ENCODE measurements at regions not wholly inside any gene's neighbourhood (a gene's known extent, or its start where the extent isn't known, plus 50 kb on each side); places are given as distances from the start of the nearest gene placed in this dataset.
"Not testable (repeated sequence)": the region's sequence is repeated elsewhere in the genome, so short reads cannot be mapped to it uniquely, and the experiment has no call there.

DNA sequence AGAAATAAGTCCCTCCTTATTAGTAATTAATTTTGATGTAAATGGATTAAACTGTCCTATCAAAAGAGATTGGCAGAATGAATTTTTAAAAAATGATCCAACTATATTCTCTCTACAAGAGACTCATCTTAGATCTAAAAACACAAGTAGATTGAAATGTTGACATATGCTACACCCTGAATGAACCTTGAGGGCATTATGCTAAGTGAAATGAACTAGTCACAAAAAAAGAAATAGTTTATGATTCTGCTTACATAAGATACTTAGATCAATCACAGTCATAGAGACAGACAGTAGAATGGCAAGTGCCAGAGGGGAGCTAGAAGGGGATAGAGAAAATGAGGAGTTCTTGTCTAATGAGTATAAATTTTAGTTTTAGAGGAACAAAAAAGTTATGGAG, 849.8 kb downstream of the CDH11 start:
- ATAC-seq (replicated peaks) (no peak), DNase-seq (no peak)
- Mint-ChIP-seq H3K4me1 (no peaks in the 10 kb centered on the region), H3K4me3 (no peak overlapping the region), H3K27ac (no peak overlapping the region), H3K36me3 (no peaks in the 10 kb centered on the region), H3K9me3 (peaks cover 0 to 3% of the 10 kb centered on the region in 2 donors), H3K27me3 (no peaks in the 10 kb centered on the region)

DNA sequence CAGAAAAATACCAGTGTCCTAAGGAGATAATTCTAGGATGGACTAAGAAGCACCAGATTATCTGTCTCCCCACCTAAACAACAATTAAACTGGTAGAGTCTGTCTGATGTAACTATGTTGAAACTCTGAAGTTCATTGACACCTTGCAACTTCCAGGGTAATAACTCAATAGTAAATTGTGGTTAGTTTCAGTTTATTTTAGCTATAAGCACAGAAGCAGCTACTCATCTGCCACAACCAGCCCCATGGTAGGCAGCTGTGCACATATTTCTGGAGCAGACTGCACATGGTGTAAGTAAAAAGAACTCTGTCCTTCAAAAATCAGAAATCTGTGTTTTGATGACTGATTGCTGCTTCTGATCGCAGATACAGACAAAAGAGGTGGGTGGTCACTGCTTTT, 852.1 kb downstream of the CDH11 start:
- DNase-seq (no peak), ATAC-seq (replicated peaks) (no peak)
- Mint-ChIP-seq H3K4me3 (no peak overlapping the region), H3K9me3 (peaks cover 0 to 3% of the 10 kb centered on the region in 2 donors), H3K36me3 (no peaks in the 10 kb centered on the region), H3K27ac (no peak overlapping the region), H3K27me3 (no peaks in the 10 kb centered on the region), H3K4me1 (no peaks in the 10 kb centered on the region)

DNA sequence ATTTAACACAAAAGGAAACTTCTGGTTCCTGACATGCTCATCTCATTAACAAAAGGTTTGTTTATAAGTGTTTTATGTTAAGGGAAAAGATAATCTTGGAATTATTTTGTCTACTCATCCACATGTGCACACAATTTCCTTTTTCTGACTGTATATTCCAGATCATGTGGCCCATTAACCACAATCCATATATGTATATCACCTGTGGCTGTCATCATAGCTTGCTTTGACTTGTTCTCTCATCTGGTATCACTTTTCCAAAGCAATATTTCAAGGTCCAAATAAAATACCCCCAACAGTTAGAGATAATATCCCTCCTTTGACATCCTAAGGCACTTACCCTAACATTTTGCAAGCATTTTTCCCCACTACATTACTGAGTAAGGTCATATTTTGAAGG, 856.1 kb downstream of the CDH11 start:
- H3K4me1 Mint-ChIP-seq: no peaks in the 10 kb centered on the region
- H3K36me3 Mint-ChIP-seq: no peaks in the 10 kb centered on the region
- H3K27me3 Mint-ChIP-seq: no peaks in the 10 kb centered on the region
- DNase-seq (no peak), ATAC-seq (replicated peaks) (no peak)
- H3K9me3 Mint-ChIP-seq: peaks cover 3 to 5% of the 10 kb centered on the region in 2 donors
- H3K4me3 Mint-ChIP-seq: no peak overlapping the region
- H3K27ac Mint-ChIP-seq: no peak overlapping the region

DNA sequence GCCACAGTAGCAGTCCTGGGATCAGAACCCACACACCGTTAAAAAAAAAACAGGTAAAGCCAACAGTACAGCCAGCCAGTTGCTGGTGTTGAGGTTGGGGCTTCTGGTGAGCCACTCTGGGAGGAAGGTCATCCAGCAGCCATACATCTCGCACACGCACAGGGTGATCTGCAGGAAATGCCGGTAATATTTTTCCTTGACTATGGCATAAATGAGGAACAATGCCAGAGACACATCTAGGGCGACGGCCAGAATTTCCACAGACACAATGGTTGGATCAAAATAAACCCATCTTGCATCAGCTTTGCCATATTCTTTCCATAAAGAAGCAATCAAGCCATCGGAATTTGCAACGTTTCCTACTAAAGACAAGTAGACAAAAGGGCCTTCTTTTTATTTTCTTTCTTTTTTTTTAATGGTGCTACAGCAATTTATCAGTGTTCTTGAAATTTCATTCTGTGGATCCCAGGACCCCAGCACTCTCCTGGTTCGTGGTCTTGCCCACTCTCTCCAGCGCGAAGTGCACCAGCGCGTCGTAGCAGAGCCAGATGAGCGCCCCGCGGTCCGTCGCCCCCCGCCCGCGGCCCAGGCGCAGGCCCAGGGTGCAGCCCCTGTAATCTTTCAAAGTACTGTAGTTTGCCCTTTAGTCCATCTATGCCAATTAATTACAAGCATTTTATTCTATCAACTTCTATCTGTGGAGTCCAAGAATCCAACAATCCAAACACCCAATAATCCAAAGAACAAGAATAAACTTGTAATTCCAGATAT, 861.0 kb downstream of the CDH11 start:
- not testable (repeated sequence) for H3K4me3 Mint-ChIP-seq; H3K9me3 Mint-ChIP-seq; H3K4me1 Mint-ChIP-seq; DNase-seq; H3K36me3 Mint-ChIP-seq; ATAC-seq (replicated peaks); H3K27me3 Mint-ChIP-seq; H3K27ac Mint-ChIP-seq

DNA sequence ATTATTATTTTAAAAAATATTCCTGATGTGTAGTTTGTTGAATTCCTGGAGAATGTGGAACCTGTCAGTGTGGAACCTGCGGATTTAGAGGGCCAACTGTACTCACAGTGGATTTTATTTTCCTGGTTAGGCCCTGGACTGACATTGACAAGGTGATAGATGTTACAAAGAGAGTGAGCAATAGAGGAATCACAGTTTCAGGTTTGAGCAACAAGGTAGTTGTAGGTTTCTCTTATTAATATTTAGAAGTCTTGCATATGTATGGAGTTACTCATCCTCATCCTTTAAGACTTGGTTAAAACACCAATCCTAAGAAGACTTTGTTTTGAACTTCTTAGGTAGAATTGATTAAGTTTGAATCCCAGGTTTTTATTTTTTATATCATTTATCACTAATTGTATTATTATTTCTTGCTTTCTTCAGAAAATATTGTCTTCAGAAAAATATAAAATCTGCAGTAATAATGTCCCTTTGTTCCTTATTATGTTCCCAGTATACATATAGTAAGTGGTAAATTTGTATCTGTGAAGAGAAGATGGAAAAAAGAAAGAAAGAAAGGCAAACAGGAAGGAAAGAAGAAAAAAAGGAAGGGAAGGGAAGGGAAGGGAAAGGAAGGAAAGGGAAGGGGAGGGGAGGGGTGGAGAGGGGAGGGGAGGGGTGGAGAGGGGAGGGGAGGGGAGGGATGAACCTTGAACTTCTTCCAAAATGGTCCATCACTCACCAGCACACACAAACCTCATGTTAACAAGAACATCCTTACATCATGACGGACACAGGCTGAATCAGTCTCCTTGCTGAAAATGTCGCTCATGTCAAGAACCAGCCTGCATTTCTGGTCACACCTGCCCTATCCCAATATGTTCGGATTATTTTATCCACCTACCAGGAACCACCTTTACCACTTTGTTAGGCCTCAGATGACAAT, 867.2 kb downstream of the CDH11 start:
- H3K9me3 Mint-ChIP-seq: peaks cover 0 to 5% of the 10 kb centered on the region in 2 donors
- no peak overlapping the region for H3K27ac Mint-ChIP-seq
- no peaks in the 10 kb centered on the region for H3K4me1 Mint-ChIP-seq
- no peak overlapping the region for H3K4me3 Mint-ChIP-seq
- DNase-seq (no peak), ATAC-seq (replicated peaks) (no peak)
- H3K27me3 Mint-ChIP-seq: no peaks in the 10 kb centered on the region
- no peaks in the 10 kb centered on the region for H3K36me3 Mint-ChIP-seq

DNA sequence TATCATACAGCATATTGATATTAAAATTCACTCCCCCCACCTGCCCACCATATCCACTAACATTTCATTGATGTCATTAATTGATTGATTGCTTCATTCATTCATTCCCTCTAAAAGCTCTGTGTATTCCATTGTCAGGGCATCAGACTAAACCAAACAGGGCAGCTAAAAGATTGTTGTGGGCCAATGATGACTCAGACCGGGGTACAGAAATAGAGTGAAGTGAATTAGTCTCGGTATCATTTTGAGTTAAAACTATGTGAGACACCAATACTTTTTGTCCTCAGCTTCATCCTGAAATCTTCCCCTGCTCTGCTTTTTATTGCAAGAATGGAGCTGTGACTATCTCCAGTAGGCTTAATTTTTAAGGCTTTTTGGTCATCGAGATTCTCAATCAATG, 868.3 kb downstream of the CDH11 start:
- Mint-ChIP-seq H3K4me1 (no peaks in the 10 kb centered on the region), H3K4me3 (no peak overlapping the region), H3K27ac (no peak overlapping the region), H3K9me3 (peaks cover 1 to 5% of the 10 kb centered on the region in 2 donors), H3K27me3 (no peaks in the 10 kb centered on the region), H3K36me3 (no peaks in the 10 kb centered on the region)
- no peak for DNase-seq
- ATAC-seq (replicated peaks): no peak

DNA sequence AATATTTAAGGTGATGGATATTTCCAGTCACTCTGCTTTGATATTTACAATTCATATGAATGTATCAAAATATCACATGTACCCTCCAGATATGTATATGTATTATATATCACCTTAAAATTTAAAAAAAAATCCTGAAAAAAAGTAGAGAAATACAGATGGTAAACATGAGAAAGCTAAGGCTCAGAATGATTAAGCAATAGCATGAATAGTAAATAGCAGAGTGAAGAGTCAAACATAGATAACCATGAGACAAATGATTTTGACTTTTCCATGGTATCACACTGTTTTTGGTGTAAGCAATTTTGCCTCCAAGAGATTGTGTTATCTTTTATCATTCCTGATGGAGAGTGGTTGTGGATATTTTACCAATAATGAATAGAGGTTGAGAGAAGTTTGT, 868.8 kb downstream of the CDH11 start:
- no peaks in the 10 kb centered on the region for H3K27me3 Mint-ChIP-seq
- H3K4me1 Mint-ChIP-seq: no peaks in the 10 kb centered on the region
- ATAC-seq (replicated peaks): no peak
- H3K27ac Mint-ChIP-seq: no peak overlapping the region
- H3K9me3 Mint-ChIP-seq: peaks cover 1 to 5% of the 10 kb centered on the region in 2 donors
- H3K4me3 Mint-ChIP-seq: no peak overlapping the region
- no peak for DNase-seq
- H3K36me3 Mint-ChIP-seq: no peaks in the 10 kb centered on the region

DNA sequence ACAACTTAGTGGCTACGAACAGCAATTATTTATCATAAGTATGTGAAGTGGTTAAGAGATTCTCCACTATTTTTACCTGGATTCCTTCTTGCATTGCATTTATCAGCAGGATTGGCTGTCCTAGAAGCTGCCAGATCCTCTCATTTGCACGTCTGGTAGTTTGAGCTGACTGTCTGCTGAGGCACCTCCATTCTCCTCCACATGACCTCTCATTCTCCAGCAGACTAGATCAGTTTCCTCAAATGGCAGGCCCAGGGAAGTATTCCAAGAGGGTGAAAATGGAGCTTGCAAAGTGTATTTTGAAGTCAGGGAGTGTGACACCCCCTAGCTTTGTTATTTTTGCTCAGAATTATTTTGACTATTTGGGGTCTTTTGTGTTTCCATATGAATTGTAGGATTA, 870.1 kb downstream of the CDH11 start:
- no peaks in the 10 kb centered on the region for H3K27me3 Mint-ChIP-seq

DNA sequence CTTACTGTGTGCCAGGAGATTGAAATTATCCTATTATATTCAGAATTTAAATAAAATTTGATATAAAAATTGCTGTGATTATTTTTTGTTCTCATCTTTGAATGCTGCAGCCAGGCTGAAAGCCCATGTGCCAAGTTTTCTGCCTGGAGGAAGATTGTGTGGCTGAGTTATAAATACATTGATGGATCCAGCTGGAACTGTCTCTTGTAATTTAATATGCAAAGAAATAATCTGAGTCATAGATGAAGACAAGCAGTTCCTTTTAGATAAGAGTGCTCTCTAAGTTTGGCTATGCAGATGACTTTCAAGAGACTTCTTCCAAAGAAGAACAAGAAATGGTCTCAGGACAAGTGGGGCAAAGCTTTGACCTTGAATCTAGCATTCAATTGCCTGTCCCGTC, 871.0 kb downstream of the CDH11 start:
- ATAC-seq (replicated peaks) (no peak), DNase-seq (no peak)
- H3K4me1 Mint-ChIP-seq: no peaks in the 10 kb centered on the region
- no peaks in the 10 kb centered on the region for H3K36me3 Mint-ChIP-seq
- H3K9me3 Mint-ChIP-seq: peaks cover 0 to 4% of the 10 kb centered on the region in 2 donors
- no peak overlapping the region for H3K4me3 Mint-ChIP-seq
- no peak overlapping the region for H3K27ac Mint-ChIP-seq
- no peaks in the 10 kb centered on the region for H3K27me3 Mint-ChIP-seq

More for the DNA sequence above, 870.1 kb downstream of the CDH11 start:
- H3K27ac Mint-ChIP-seq: no peak overlapping the region
- DNase-seq (no peak), ATAC-seq (replicated peaks) (no peak)
- H3K36me3 Mint-ChIP-seq: no peaks in the 10 kb centered on the region
- H3K4me1 Mint-ChIP-seq: no peaks in the 10 kb centered on the region
- H3K4me3 Mint-ChIP-seq: no peak overlapping the region
- H3K9me3 Mint-ChIP-seq: peaks cover 0 to 4% of the 10 kb centered on the region in 2 donors

DNA sequence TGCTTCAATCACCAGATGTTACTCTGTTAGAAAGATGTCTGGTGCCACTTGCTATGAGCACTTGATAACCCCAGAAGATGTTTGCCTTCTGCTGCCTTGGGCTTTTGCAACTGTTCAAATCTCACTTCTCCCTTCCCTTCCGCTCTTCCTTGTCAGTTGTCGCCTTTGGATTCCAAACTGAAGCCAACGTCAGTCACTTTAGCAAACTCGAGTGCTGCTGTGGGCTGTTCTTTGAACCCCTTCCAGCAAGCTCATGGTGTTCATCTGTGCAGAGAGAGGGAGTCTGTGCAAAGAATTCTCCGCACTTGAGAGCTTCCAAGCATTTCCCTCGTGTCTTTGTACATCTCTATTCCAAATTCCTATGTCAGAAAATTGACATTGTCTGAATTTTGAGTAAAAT, 879.4 kb downstream of the CDH11 start:
- peaks cover 0 to 6% of the 10 kb centered on the region in 2 donors for H3K9me3 Mint-ChIP-seq
- no peak overlapping the region for H3K27ac Mint-ChIP-seq
- H3K4me1 Mint-ChIP-seq: no peaks in the 10 kb centered on the region
- H3K27me3 Mint-ChIP-seq: no peaks in the 10 kb centered on the region
- H3K4me3 Mint-ChIP-seq: no peak overlapping the region
- no peak for DNase-seq
- ATAC-seq (replicated peaks): no peak
- H3K36me3 Mint-ChIP-seq: no peaks in the 10 kb centered on the region

DNA sequence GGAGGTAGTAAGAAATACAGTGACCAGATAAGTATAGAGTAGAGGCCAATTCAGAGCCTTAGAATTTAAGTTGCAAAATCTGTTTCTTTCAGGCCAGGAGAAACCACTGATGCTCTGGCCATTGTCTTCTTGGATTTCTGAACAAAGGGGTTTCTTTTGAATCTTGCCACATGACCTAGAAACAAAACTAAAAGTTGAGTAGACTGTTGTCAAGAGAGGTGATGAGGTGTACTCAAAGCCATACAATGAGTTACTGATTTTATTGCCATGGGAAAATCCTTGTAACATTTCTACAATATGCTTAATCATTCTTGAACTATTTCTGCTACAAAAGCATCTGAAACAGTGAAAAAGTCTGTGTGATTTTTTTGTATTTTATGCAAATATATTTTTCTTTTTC, 881.3 kb downstream of the CDH11 start:
- no peak for ATAC-seq (replicated peaks)
- no peaks in the 10 kb centered on the region for H3K36me3 Mint-ChIP-seq
- H3K27me3 Mint-ChIP-seq: no peaks in the 10 kb centered on the region
- H3K4me3 Mint-ChIP-seq: no peak overlapping the region
- no peak overlapping the region for H3K27ac Mint-ChIP-seq
- no peaks in the 10 kb centered on the region for H3K4me1 Mint-ChIP-seq
- no peak for DNase-seq
- H3K9me3 Mint-ChIP-seq: peaks cover 0 to 6% of the 10 kb centered on the region in 2 donors

DNA sequence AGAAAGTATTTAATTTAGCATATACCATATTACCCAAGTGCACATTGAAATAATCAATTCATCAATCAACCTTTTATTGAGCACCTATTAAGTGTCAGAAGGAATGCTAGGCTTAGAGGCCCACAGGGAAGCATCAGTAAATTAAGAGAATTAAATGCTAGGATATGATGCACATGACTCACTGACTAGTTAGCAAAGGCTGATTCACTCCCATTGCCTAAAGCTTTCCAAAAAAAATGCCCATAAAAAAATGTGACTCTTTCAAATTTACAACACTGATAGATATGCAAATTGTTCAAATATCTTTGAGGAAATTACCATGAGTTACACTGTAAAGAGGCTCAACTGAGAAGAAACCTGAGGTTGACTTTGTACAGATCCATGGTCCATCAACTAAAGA, 883.3 kb downstream of the CDH11 start:
- Mint-ChIP-seq H3K36me3 (no peaks in the 10 kb centered on the region), H3K4me1 (no peaks in the 10 kb centered on the region), H3K9me3 (peaks cover 3 to 4% of the 10 kb centered on the region in 2 donors), H3K27ac (no peak overlapping the region), H3K27me3 (no peaks in the 10 kb centered on the region), H3K4me3 (no peak overlapping the region)
- ATAC-seq (replicated peaks) (no peak), DNase-seq (no peak)

DNA sequence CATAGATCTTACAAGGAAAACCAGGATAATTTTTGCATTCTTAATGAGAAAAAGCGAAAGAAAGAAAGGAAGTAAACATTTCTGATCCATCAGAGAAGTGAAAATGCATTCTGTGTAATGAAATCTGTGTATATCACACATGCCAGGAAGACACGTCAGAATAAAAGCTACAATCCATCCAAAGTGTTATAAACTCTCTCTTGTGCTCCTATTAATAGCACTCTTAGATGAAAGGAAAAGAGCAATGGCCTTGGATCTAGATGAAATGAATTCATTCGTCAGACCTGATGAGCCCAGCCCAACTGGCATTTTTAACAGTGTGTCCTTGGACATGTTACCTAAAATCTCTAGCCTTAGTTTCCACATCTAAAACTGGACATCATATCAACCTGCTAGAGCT, 885.5 kb downstream of the CDH11 start:
- Mint-ChIP-seq H3K9me3 (peaks cover 3 to 6% of the 10 kb centered on the region in 2 donors), H3K36me3 (no peaks in the 10 kb centered on the region), H3K27ac (no peak overlapping the region), H3K4me1 (no peaks in the 10 kb centered on the region), H3K4me3 (no peak overlapping the region), H3K27me3 (no peaks in the 10 kb centered on the region)
- DNase-seq: no peak
- ATAC-seq (replicated peaks): no peak

DNA sequence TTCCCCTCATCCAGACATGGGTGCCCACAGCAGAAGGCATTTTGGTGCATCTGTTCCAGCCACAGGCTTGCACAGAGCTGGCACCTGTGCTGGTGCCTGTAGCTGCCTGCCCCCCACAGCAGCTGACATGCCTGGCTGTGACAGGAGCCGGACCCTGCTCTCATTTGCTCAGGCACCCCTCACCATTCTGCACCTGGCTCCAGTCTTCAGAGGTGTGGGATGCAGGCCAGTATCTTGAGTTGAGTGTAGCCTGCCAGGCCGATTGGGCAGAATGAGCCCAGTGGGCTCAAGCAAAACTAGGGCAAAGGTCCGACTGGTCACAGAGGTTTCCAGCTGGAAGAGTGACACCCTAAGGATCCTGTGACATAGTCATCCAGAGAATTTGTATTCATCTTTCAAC, 887.7 kb downstream of the CDH11 start:
- Mint-ChIP-seq H3K36me3 (no peaks in the 10 kb centered on the region), H3K27ac (no peak overlapping the region), H3K9me3 (peaks cover 3 to 6% of the 10 kb centered on the region in 2 donors), H3K4me1 (no peaks in the 10 kb centered on the region), H3K4me3 (no peak overlapping the region), H3K27me3 (no peaks in the 10 kb centered on the region)
- no peak for ATAC-seq (replicated peaks)
- DNase-seq: no peak

DNA sequence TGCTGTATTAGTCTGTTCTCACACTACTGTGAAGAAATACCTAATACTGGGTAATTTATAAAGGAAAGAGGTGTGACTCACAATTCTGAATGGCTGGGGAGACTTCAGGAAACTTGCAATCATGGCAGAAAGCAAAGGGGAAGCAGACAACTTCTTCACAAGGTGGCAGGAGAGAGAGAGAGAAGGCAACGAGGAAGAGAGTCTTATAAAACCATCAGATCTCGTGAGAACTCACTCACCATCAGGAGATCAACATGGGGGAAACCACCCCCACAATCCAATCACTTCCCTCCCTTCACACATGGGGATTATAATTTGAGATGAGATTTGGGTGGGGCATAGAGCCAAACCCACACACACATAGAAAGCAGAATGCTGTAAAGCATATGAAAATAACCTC, 896.2 kb downstream of the CDH11 start:
- Mint-ChIP-seq H3K4me1 (no peaks in the 10 kb centered on the region), H3K9me3 (peaks cover 6% of the 10 kb centered on the region in 2 donors), H3K4me3 (no peak overlapping the region), H3K36me3 (no peaks in the 10 kb centered on the region), H3K27ac (no peak overlapping the region), H3K27me3 (no peaks in the 10 kb centered on the region)
- ATAC-seq (replicated peaks) (no peak), DNase-seq (no peak)
